ENCODE measurements at regions not wholly inside any gene's neighbourhood (a gene's known extent, or its start where the extent isn't known, plus 50 kb on each side); places are given as distances from the start of the nearest gene placed in this dataset.

DNA sequence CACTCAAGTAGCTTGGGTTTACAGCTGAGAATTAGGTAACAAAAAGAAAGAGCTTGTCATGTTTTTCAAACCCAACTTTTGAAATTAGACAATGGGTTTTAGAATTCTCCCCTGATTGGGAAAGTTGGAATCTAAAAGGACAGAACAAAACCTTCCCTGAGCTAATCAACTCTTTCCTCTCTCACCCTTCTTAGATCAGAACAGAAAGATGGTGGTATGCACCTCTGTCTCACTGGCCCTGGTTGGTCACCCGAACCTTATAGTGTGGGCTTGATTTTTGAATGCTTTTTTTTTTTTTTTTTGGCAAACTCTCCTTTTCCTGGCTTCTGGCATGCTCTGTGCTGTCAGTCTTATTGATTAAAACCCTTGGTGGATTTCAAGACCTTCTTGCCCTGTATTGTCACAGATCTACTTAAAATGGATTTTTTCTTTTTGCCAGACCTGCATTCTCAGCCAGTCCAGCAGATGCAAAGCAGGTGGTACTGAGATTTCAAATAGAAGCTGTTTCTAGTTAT is 251.1 kb upstream of the RMST start:
- Histone ChIP-seq H3K27me3 (ENCODE audit: control insufficient read depth, extremely low read depth, insufficient read depth, low read length) (no peaks in the 10 kb centered on the region), H4K20me1 (ENCODE audit: control insufficient read depth, extremely low read depth, insufficient read depth, low read length) (no peaks in the 10 kb centered on the region), H3K9me3 (ENCODE audit: control insufficient read depth, low read depth, low read length) (no peaks in the 10 kb centered on the region), H3K9me1 (ENCODE audit: control insufficient read depth, extremely low read depth, insufficient read depth, low read length) (no peaks in the 10 kb centered on the region), H3K36me3 (ENCODE audit: control insufficient read depth in 2 of 2, extremely low read depth in 1 of 2, insufficient read depth in 2 of 2, low read length in 2 of 2) (no peaks in the 10 kb centered on the region), H3K4me2 (ENCODE audit: control insufficient read depth, extremely low read depth, insufficient read depth, low read depth, low read length) (no peak overlapping the region), H3K4me3 (ENCODE audit: control insufficient read depth in 2 of 3, extremely low read depth in 1 of 3, insufficient read depth in 2 of 3, low read depth in 1 of 3, low read length in 3 of 3) (no peak overlapping the region), H3K4me1 (ENCODE audit: control insufficient read depth, extremely low read depth, insufficient read depth, low read length) (no peaks in the 10 kb centered on the region), H2AFZ (ENCODE audit: control insufficient read depth, low read length) (no peak overlapping the region), H3K27ac (ENCODE audit: control insufficient read depth, insufficient read depth, low read length) (no peak overlapping the region), H3K79me2 (ENCODE audit: control insufficient read depth, insufficient read depth, low read length) (no peaks in the 10 kb centered on the region), H3K9ac (ENCODE audit: control insufficient read depth, extremely low read depth, insufficient read depth, low read length) (no peak overlapping the region)
- dilution Hi-C loops (cut with MboI; ENCODE audit: extremely low pct_ligation_motif_present, low sequenced_read_pairs) = no loop called here
- DNase-seq (ENCODE audit: low read depth, low spot score) = no peak
- no peak for FAIRE-seq
- TF ChIP-seq CTCF (optimal IDR thresholded peaks at IDR 0.05 in 1 of 3, IDR thresholded peaks at IDR 0.05 in 1 of 3, conservative IDR thresholded peaks at IDR 0.05 in 1 of 3; ENCODE audit: extremely low read depth in 1 of 3, insufficient read depth in 2 of 3, low read length in 3 of 3) = no peak
- no peak for TF ChIP-seq EZH2 (IDR thresholded peaks at IDR 0.05; ENCODE audit: low read length)

DNA sequence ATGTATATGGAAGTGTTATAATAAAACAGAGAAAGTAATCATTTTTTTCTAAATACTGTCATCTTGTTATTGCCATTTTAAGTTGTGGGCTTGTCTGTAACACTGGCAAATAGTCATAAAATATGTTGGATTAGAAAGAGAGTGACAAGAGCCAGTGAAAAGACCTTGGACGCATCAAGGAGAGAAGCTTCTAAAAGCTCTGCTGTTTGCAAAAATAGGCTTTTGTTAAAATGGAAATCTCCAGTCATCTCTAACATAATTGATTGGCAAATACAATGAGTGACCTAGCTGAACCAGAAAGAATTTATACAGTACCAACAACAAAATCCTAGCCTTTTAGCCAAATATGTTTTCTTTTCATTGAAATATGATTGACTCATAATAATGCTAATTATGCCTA is 245.8 kb upstream of the RMST start:
- TF ChIP-seq CTCF (optimal IDR thresholded peaks at IDR 0.05 in 1 of 3, IDR thresholded peaks at IDR 0.05 in 1 of 3, conservative IDR thresholded peaks at IDR 0.05 in 1 of 3; ENCODE audit: extremely low read depth in 1 of 3, insufficient read depth in 2 of 3, low read length in 3 of 3) (no peak), EZH2 (IDR thresholded peaks at IDR 0.05; ENCODE audit: low read length) (no peak)
- H3K4me3 ChIP-seq (ENCODE audit: control insufficient read depth in 2 of 3, extremely low read depth in 1 of 3, insufficient read depth in 2 of 3, low read depth in 1 of 3, low read length in 3 of 3) = no peak overlapping the region
- DNase-seq (ENCODE audit: low read depth, low spot score) (no peak), FAIRE-seq (no peak)
- H3K9me3 ChIP-seq (ENCODE audit: control insufficient read depth, low read depth, low read length) = no peaks in the 10 kb centered on the region
- H2AFZ ChIP-seq (ENCODE audit: control insufficient read depth, low read length) = no peak overlapping the region
- H3K27ac ChIP-seq (ENCODE audit: control insufficient read depth, insufficient read depth, low read length) = no peak overlapping the region
- no peak overlapping the region for H3K4me2 ChIP-seq (ENCODE audit: control insufficient read depth, extremely low read depth, insufficient read depth, low read depth, low read length)
- no peaks in the 10 kb centered on the region for H3K27me3 ChIP-seq (ENCODE audit: control insufficient read depth, extremely low read depth, insufficient read depth, low read length)
- no peaks in the 10 kb centered on the region for H3K4me1 ChIP-seq (ENCODE audit: control insufficient read depth, extremely low read depth, insufficient read depth, low read length)
- no peaks in the 10 kb centered on the region for H3K9me1 ChIP-seq (ENCODE audit: control insufficient read depth, extremely low read depth, insufficient read depth, low read length)
- H4K20me1 ChIP-seq (ENCODE audit: control insufficient read depth, extremely low read depth, insufficient read depth, low read length) = no peaks in the 10 kb centered on the region
- H3K79me2 ChIP-seq (ENCODE audit: control insufficient read depth, insufficient read depth, low read length) = no peaks in the 10 kb centered on the region
- no peak overlapping the region for H3K9ac ChIP-seq (ENCODE audit: control insufficient read depth, extremely low read depth, insufficient read depth, low read length)
- dilution Hi-C loops (cut with MboI; ENCODE audit: extremely low pct_ligation_motif_present, low sequenced_read_pairs) = no loop called here
- no peaks in the 10 kb centered on the region for H3K36me3 ChIP-seq (ENCODE audit: control insufficient read depth in 2 of 2, extremely low read depth in 1 of 2, insufficient read depth in 2 of 2, low read length in 2 of 2)
